C4-2B (cell line): ENCODE measurements at regions not wholly inside any gene's neighbourhood (a gene's known extent, or its start where the extent isn't known, plus 50 kb on each side); places are given as distances from the start of the nearest gene placed in this dataset.

ENCODE experiments used
- H3K27ac ChIP-seq: fragments of 450-650 bp; 2 replicates; pipeline ENCODE4 v1.5.1; 2017
- CTCF ChIP-seq: fragments of 450-650 bp; conservative IDR thresholded peaks from 2 replicates; pipeline ENCODE4 v1.5.1; 2017; ENCODE audit warnings: mild to moderate bottlenecking
- ZFX ChIP-seq: fragments of 450-650 bp; IDR thresholded peaks from 2 replicates; pipeline ENCODE4 v1.6.1; 2017

- H3K27ac ChIP-seq, result no peak overlapping the region
- no peak for TF ChIP-seq ZFX
- no peak for TF ChIP-seq CTCF
These were observed 166.0 kb upstream of the GDF10 start for GRCh38 chr10:47133871-47134570.

GRCh38 chr10:47136866-47137265 is 163.1 kb upstream of the GDF10 start:
- no peak overlapping the region for H3K27ac ChIP-seq
- TF ChIP-seq CTCF (no peak), ZFX (no peak)

- no peak for TF ChIP-seq ZFX
- no peak for TF ChIP-seq CTCF
- H3K27ac ChIP-seq, result no peak overlapping the region
These were observed 162.6 kb upstream of the GDF10 start for GRCh38 chr10:47137311-47137851.

GRCh38 chr10:47139121-47139520 is 160.9 kb upstream of the GDF10 start:
- TF ChIP-seq ZFX (no peak), CTCF (no peak)
- H3K27ac ChIP-seq, result no peak overlapping the region

DNA sequence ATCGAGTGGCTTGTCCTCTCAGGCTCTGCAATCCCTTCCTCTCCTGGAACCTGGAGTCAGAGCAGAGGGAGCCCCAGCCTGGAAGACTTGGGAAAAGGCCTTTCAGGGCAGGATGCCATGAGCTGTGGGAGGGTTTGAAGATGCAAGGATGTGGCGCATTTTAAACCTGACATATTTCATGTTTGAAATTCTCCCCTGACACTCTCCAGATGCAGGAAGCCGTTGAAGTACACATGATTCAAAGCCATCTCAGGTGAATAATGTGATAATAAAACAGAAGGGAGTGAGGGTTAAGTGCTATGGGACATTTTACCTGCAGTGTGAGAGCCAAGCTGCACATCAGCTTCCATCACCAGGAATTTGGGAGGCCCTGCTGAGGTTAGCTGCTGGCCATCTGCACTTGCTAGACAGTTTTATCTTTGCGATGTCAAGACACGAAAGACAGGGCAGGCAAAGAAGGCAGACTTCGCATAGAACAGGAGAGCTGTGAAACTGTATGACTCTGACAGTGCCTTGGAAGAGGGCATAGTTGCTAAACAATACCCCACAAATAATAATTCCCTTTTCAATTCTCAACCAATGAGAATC is 159.1 kb upstream of the GDF10 start:
- H3K27ac ChIP-seq, result no peak overlapping the region
- no peak for TF ChIP-seq ZFX
- TF ChIP-seq CTCF, result no peak

GRCh38 chr10:47141349-47141748 is 158.6 kb upstream of the GDF10 start:
- TF ChIP-seq CTCF (no peak), ZFX (no peak)
- no peak overlapping the region for H3K27ac ChIP-seq

DNA sequence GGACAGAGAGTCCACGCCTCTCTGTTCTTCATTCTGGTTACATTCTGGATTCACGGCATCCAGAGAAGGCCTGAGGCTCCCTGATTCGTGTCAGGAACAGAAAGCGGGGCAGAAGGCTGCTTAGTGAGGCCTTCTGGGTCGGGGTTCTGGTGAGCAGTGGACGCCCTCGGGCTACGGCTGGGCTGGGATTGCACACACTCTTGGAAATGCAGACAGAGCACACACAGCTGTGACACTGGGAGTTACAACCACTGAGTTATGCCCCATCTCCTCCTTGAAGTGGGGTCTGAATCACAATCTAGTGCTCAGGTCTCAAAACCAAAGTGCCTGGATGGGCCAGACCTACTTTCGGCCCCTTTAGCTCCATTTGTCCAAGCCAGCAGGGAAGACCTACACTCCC is 156.9 kb upstream of the GDF10 start:
- TF ChIP-seq ZFX (no peak), CTCF (no peak)
- H3K27ac ChIP-seq, result no peak overlapping the region
